ENCODE measurements at regions not wholly inside any gene's neighbourhood (a gene's known extent, or its start where the extent isn't known, plus 50 kb on each side); places are given as distances from the start of the nearest gene placed in this dataset.

GRCh38 chr1:177799746-177800145 is 170.1 kb downstream of the SEC16B start:
- H3K4me3 Mint-ChIP-seq = no peak overlapping the region
- DNase-seq = no peak
- peaks cover 2% of the 10 kb centered on the region for H3K27me3 Mint-ChIP-seq
- ChIA-PET CTCF (no interaction called here), POLR2A (no interaction called here)
- no peaks in the 10 kb centered on the region for H3K4me1 Mint-ChIP-seq (ENCODE audit: low read depth)
- no peaks in the 10 kb centered on the region for H3K9me3 Mint-ChIP-seq
- intact Hi-C loops (cut with micrococcal nuclease) = no loop called here
- H3K27ac Mint-ChIP-seq = no peak overlapping the region
- H3K36me3 Mint-ChIP-seq = no peaks in the 10 kb centered on the region

- intact Hi-C loops (cut with micrococcal nuclease) = no loop called here
- no peaks in the 10 kb centered on the region for H3K4me1 Mint-ChIP-seq (ENCODE audit: low read depth)
- H3K9me3 Mint-ChIP-seq = no peaks in the 10 kb centered on the region
- ChIA-PET POLR2A (no interaction called here), CTCF (no interaction called here)
- DNase-seq = no peak
- H3K27me3 Mint-ChIP-seq = peaks cover 2% of the 10 kb centered on the region
- H3K36me3 Mint-ChIP-seq = no peaks in the 10 kb centered on the region
- H3K4me3 Mint-ChIP-seq = no peak overlapping the region
- no peak overlapping the region for H3K27ac Mint-ChIP-seq
These were observed 171.2 kb downstream of the SEC16B start for GRCh38 chr1:177798614-177799013.

- DNase-seq = no peak
- H3K36me3 Mint-ChIP-seq = no peaks in the 10 kb centered on the region
- peaks cover 2% of the 10 kb centered on the region for H3K27me3 Mint-ChIP-seq
- ChIA-PET POLR2A (no interaction called here), CTCF (no interaction called here)
- H3K27ac Mint-ChIP-seq = no peak overlapping the region
- H3K9me3 Mint-ChIP-seq = no peaks in the 10 kb centered on the region
- no peaks in the 10 kb centered on the region for H3K4me1 Mint-ChIP-seq (ENCODE audit: low read depth)
- no peak overlapping the region for H3K4me3 Mint-ChIP-seq
- intact Hi-C loops (cut with micrococcal nuclease) = no loop called here
These were observed 173.3 kb downstream of the SEC16B start for GRCh38 chr1:177796561-177796960.

GRCh38 chr1:177794376-177794991 is 175.4 kb downstream of the SEC16B start:
- no peaks in the 10 kb centered on the region for H3K27me3 Mint-ChIP-seq
- POLR2A ChIA-PET = no interaction called here
- H3K9me3 Mint-ChIP-seq = no peaks in the 10 kb centered on the region
- no peaks in the 10 kb centered on the region for H3K36me3 Mint-ChIP-seq
- H3K27ac Mint-ChIP-seq = no peak overlapping the region
- intact Hi-C loops (cut with micrococcal nuclease) = no loop called here
- CTCF ChIA-PET = no interaction called here
- no peak for DNase-seq
- H3K4me3 Mint-ChIP-seq = no peak overlapping the region
- H3K4me1 Mint-ChIP-seq (ENCODE audit: low read depth) = no peaks in the 10 kb centered on the region

GRCh38 chr1:177793900-177794299 is 176.0 kb downstream of the SEC16B start:
- no peak for DNase-seq
- Mint-ChIP-seq H3K9me3 (no peaks in the 10 kb centered on the region), H3K36me3 (no peaks in the 10 kb centered on the region), H3K27ac (no peak overlapping the region), H3K4me3 (no peak overlapping the region), H3K4me1 (ENCODE audit: low read depth) (no peaks in the 10 kb centered on the region), H3K27me3 (no peaks in the 10 kb centered on the region)
- intact Hi-C loops (cut with micrococcal nuclease) = no loop called here
- ChIA-PET CTCF (no interaction called here), POLR2A (no interaction called here)

GRCh38 chr1:177790566-177790965 is 179.3 kb downstream of the SEC16B start:
- Mint-ChIP-seq H3K4me1 (ENCODE audit: low read depth) (no peaks in the 10 kb centered on the region), H3K27me3 (no peaks in the 10 kb centered on the region), H3K4me3 (no peak overlapping the region), H3K36me3 (no peaks in the 10 kb centered on the region), H3K27ac (no peak overlapping the region), H3K9me3 (no peaks in the 10 kb centered on the region)
- DNase-seq = no peak
- intact Hi-C loops (cut with micrococcal nuclease) = no loop called here
- CTCF ChIA-PET = no interaction called here
- POLR2A ChIA-PET = no interaction called here

DNA sequence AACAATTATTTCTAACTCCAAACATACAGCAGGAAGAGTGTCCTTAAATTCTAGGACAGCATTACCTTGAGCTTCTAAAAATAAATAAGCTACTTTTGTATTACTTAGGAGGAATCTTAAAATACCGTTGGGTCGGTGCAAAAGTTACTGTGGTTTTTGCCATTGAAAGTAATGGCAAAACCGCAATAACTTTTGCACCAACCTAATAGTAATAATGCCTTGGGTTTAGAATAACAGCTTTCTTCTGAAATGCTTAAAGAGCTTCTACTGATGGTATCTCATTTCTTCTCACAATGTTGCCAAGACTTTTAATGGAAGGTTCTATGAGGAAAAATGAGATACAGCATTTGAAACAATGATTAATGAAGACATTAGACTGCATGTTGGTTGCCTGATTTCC is 179.9 kb downstream of the SEC16B start:
- no peak for DNase-seq
- no peak overlapping the region for H3K27ac Mint-ChIP-seq
- ChIA-PET POLR2A (no interaction called here), CTCF (no interaction called here)
- H3K27me3 Mint-ChIP-seq = no peaks in the 10 kb centered on the region
- H3K4me1 Mint-ChIP-seq (ENCODE audit: low read depth) = no peaks in the 10 kb centered on the region
- intact Hi-C loops (cut with micrococcal nuclease) = no loop called here
- no peaks in the 10 kb centered on the region for H3K36me3 Mint-ChIP-seq
- no peak overlapping the region for H3K4me3 Mint-ChIP-seq
- no peaks in the 10 kb centered on the region for H3K9me3 Mint-ChIP-seq

GRCh38 chr1:177786176-177786745 is 183.6 kb downstream of the SEC16B start:
- Mint-ChIP-seq H3K27ac (no peak overlapping the region), H3K4me3 (no peak overlapping the region), H3K4me1 (ENCODE audit: low read depth) (no peaks in the 10 kb centered on the region), H3K36me3 (no peaks in the 10 kb centered on the region), H3K27me3 (no peaks in the 10 kb centered on the region), H3K9me3 (no peaks in the 10 kb centered on the region)
- DNase-seq = no peak
- ChIA-PET CTCF (no interaction called here), POLR2A (no interaction called here)
- intact Hi-C loops (cut with micrococcal nuclease) = no loop called here

DNA sequence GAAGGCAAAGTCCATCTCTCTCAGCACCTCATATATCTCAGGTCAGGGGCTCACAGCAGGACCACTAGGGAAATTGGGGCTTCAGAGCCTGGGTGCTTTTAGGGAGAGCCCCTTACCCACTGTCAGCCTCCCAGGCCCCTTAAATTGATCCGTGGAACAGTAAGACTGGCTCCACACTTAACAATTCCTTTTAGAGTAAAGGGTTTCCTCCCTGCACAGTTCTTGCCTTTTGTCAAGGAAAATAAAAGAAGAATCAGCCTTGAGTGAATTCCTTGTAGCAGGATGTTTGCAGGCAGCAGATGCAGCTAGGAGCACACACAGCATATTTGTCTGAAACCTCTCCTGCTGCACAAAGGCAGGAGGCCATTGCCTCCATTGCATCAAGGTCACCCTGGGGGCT is 184.9 kb downstream of the SEC16B start:
- ChIA-PET POLR2A (no interaction called here), CTCF (no interaction called here)
- no peaks in the 10 kb centered on the region for H3K36me3 Mint-ChIP-seq
- no peak overlapping the region for H3K4me3 Mint-ChIP-seq
- H3K4me1 Mint-ChIP-seq (ENCODE audit: low read depth) = no peaks in the 10 kb centered on the region
- no peak overlapping the region for H3K27ac Mint-ChIP-seq
- no peaks in the 10 kb centered on the region for H3K27me3 Mint-ChIP-seq
- no peak for DNase-seq
- intact Hi-C loops (cut with micrococcal nuclease) = no loop called here
- H3K9me3 Mint-ChIP-seq = peaks cover 2% of the 10 kb centered on the region

- no peaks in the 10 kb centered on the region for H3K36me3 Mint-ChIP-seq
- H3K9me3 Mint-ChIP-seq = peaks cover 2% of the 10 kb centered on the region
- no peaks in the 10 kb centered on the region for H3K27me3 Mint-ChIP-seq
- no peak overlapping the region for H3K27ac Mint-ChIP-seq
- no peaks in the 10 kb centered on the region for H3K4me1 Mint-ChIP-seq (ENCODE audit: low read depth)
- POLR2A ChIA-PET = no interaction called here
- intact Hi-C loops (cut with micrococcal nuclease) = no loop called here
- no peak overlapping the region for H3K4me3 Mint-ChIP-seq
- CTCF ChIA-PET = no interaction called here
- DNase-seq = no peak
These were observed 185.4 kb downstream of the SEC16B start for GRCh38 chr1:177784409-177784808.

DNA sequence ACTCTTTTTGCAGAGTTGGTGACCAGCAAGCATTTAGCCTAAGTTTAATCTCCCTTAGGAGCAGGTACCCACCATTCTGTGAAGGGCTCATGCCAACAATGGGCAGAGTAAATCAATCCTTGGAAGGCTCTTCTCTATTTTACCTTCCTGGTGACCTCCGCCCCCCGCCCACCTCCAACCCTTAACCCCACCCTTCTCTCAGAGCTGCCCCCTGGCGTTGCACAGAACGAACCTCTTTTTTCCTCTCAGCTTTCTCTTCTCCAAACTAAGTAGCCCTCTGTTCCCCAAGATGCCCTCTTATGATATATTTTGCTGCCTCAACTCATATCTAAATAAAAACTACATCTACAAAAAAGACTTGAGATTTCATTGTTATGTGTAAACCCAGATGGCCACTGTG is 186.8 kb downstream of the SEC16B start:
- POLR2A ChIA-PET = no interaction called here
- intact Hi-C loops (cut with micrococcal nuclease) = no loop called here
- Mint-ChIP-seq H3K27ac (no peak overlapping the region), H3K4me1 (ENCODE audit: low read depth) (no peaks in the 10 kb centered on the region), H3K36me3 (no peaks in the 10 kb centered on the region), H3K4me3 (no peak overlapping the region), H3K27me3 (no peaks in the 10 kb centered on the region), H3K9me3 (peaks cover 2% of the 10 kb centered on the region)
- CTCF ChIA-PET = no interaction called here
- DNase-seq = no peak

DNA sequence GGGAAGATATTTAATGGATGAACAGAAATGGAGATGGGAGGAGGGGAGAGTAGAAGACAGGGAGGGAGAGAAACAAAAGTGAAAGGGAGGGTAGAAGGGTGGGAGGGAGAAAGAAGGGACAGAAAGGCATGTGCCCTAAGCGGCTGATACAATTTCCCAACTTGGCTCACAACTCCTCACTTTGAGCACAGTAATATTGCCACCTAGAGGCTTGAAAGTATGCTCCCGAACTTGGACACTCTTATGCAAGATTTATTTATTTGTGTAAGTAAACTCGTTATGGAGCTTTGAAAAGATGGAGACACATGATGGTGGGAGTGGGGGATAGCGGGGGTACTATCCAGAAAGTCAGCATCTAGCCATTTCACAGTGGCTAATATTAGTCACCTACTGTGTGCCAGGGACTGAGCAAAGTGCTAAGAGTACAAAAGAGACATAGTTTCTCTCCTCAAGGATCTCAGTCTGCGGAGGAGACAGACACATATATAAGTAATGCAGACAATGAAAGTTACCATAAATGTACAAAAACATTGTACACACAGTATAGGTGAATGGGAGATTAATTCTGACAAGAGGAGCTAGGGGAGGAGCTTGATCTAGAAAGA is 189.7 kb downstream of the SEC16B start:
- no peaks in the 10 kb centered on the region for H3K27me3 Mint-ChIP-seq
- CTCF ChIA-PET = no interaction called here
- no peak overlapping the region for H3K4me3 Mint-ChIP-seq
- H3K4me1 Mint-ChIP-seq (ENCODE audit: low read depth) = no peaks in the 10 kb centered on the region
- POLR2A ChIA-PET = no interaction called here
- no peak for DNase-seq
- H3K36me3 Mint-ChIP-seq = no peaks in the 10 kb centered on the region
- intact Hi-C loops (cut with micrococcal nuclease) = no loop called here
- no peak overlapping the region for H3K27ac Mint-ChIP-seq
- peaks cover 8% of the 10 kb centered on the region for H3K9me3 Mint-ChIP-seq

DNA sequence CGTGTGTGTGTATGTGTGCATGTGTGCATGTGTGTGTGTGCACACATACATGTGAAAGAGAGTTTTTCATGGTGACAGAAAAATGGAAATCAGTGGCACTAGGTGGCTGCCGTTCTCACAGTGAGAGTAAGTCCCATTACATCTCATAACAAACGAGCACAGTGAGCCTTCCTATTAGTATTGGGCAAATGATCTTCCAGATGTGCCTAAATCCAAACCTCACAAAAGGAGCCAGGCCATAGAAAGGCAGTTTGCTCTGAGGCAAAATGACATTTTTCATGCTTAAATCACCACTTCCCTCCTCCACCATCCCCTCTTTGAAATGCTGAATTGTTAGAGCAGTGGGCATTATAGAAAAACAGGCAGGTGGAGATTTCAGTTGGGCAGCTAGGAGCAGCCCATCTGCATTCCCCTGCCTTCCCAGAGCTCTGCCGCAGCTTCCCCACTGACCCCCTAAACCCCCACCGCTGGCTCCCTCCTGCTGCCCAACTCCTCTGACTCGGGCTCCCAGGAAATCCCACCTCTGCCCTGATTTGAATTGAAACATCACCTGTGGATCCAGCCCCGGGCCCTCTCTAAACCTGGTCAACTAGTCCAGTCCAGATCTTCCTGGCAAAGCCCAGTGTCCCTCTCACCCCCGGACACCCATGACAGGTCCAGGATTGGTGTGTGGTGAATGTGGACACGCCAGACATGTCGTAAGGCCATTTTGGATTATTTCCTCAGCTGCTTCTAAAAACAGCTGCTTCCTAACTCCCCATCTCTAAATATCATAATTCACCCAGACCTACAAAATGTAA is 190.5 kb downstream of the SEC16B start:
- H3K27me3 Mint-ChIP-seq = no peaks in the 10 kb centered on the region
- ChIA-PET POLR2A (no interaction called here), CTCF (no interaction called here)
- H3K36me3 Mint-ChIP-seq = no peaks in the 10 kb centered on the region
- H3K4me3 Mint-ChIP-seq = no peak overlapping the region
- no peak for DNase-seq
- H3K9me3 Mint-ChIP-seq = peaks cover 13% of the 10 kb centered on the region
- intact Hi-C loops (cut with micrococcal nuclease) = no loop called here
- H3K4me1 Mint-ChIP-seq (ENCODE audit: low read depth) = no peaks in the 10 kb centered on the region
- H3K27ac Mint-ChIP-seq = no peak overlapping the region
